GM18526 (cell line): ENCODE measurements at regions not wholly inside any gene's neighbourhood (a gene's known extent, or its start where the extent isn't known, plus 50 kb on each side); places are given as distances from the start of the nearest gene placed in this dataset.

ENCODE experiments used
- POLR2A ChIP-seq: IDR thresholded peaks from 3 replicates; pipeline ENCODE4 v1.6.1; 2011; ENCODE audit not compliant: insufficient read length; ENCODE audit errors: extremely low read depth

DNA sequence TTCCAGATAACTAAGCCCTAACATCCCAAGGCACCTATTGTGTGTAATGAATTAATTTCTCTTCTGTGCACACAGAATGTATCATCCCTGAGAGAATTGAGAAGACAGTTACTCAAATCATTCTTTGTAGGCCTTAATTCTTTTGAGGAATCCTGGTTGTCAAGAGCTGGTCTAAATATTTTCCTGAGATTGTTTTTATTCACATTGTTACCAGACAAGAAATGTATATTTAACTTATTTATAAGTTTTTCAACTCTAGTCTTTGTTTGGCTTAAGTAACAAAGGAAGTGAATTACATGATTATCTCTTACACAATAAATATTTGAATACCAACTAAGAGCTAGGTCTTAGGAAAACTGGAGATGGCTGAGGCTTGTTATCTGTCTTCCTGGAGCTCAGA, 169.4 kb downstream of the DACT1 start:
- TF ChIP-seq POLR2A = no peak

DNA sequence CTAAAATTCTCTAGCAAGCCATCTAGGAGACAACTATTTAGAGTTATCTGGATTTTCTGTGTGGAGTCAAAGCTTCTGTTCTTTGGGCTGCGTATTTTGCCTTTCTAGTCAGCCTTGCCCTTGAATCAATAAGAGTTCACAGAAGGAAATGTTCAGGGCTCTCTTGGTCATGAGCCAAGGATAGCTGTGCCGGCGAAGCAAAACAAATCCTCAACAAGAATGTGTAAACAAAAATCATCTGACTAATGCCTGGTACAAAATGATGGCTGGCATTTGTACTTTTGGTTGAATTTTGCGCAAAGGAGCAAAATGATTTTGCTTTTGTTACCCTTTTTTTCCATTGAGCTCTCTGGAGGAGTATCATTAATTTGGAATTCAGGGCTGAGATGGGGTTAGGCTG, 171.1 kb downstream of the DACT1 start:
- TF ChIP-seq POLR2A = no peak

DNA sequence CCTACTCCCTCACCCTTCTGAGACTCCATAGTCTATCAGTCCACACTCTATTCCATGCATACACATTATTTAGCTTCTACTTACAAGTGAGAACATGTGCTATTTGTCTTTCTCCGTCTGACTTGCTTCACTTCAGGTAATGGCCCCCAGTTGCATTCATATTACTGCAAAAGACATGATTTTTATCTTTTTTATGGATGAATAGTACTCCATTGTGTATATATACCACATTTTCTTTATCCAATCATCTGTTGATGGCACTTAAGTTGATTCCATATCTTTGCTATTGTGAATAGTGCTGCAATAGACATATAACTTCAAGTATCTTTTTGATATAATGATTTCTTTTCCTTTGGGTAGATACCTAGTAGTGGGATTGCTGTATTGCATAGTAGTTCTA, 171.8 kb downstream of the DACT1 start:
- TF ChIP-seq POLR2A = no peak

DNA sequence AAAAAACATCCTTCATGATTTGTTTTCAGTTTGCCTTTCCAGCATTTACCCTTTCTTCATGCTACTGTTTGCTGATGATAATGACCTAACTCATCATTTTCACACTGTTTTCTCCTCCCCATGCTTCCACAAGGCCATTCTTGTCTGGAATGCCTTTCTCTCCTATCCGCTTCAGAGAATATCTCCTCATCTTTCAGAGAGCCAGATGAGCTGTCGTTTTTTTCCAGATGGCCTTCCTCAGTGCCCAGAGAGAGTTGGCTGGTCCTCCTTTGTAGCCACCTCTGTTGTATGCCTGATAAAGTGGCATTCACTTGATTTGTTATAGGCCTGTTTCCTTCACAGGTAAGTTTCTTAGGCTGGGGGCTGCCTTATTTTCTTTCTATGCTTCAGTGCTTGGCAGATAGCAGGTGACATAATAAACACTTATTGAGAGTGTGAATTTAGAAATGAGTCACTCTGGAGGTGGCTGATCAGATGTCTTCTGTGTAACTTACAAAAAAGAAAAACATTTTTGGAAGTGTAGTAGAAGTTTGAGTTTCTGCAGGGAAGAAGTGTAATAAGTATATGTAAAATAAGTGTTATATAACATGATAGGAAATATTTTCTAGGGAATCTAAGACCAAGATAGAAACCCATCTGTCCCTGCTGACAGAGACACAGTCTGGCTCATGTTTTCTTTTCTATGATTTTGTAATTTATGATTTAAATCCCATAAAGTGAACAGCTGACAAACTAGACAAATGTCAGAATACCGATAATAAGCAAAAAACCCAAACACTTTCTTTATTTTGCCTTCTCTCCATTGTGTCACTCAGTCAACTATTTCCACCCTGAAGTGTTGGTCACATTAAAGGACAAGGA, 174.5 kb downstream of the DACT1 start:
- no peak for TF ChIP-seq POLR2A

DNA sequence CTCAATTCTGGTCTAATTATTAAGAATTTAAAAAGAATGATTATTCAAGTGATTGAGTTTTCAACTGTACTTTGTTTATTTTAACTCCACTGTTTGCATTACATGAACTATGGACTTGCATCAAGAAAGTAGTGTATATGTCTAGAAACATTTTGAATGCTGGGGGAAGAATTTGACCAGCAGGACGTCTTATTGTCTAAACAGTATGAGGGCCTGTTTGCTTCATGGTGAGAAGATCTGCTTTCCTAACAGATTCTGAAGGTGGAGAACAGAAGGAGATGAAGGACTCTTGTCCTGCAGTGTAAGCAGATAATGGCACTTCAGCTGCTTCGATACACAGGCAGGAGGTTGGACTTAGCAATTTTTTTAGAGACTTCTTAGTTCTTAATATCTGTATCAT, 176.0 kb downstream of the DACT1 start:
- TF ChIP-seq POLR2A = no peak

DNA sequence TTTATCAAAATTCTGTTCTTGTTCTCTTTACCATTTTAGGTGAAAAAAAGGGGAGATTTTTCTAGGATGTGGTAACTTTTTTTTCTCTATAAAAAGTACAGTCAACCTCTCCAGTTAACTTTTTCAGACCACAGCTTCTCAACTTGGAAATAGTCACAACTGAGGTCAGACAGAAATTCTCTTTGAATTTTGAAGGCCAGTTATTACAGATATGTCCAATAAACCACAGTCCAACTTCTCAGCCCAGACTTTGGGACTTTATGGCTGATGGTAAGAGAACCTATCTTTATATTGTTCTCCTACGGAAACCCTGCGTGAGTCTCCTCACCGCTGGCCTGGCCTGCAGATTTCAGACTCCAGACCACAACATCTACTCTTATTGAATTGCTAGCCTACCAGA, 176.7 kb downstream of the DACT1 start:
- no peak for TF ChIP-seq POLR2A

DNA sequence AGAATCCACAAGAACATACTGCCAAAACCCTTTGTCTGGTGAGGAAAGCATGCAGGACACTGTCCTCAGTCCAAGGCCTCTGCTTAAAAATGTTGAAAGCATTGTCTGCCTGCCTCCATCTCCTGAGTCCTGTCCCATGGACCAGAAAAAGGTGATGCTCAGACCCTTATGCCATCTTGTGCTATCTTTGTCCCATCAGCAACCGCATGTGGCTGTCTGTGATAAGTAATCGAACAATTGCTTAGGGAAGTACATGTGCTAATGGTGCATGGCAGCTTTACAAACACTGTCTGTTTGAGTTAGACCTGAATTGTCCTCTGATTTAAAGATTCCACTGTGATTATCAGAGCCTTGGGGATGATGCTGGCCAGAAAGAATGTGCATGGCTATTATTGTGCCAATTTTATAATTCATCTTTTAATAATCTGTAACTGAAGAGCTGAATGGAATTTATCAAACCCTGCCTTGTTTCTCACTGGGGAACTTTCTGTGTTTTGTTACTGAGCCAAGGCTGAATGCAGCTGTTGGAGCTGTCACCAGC, 177.5 kb downstream of the DACT1 start:
- TF ChIP-seq POLR2A = no peak

DNA sequence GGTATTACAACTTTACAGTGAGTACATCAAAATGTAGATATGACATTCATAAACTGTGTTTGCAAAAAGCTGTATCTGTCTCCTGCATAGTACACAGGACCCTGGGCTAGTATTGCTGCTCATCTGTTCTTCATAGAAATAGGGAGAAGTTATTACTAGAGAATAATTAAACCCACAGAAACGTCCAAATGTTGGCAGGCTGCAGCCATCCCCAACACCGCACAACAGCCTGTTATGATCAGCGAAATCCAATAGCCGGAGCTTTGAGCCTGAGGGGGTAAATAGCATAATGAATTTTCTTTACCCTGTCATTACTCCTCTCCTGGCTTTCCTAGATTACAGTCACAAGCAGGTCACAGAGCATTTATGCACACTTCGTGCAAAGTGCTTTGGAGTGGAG, 178.0 kb downstream of the DACT1 start:
- no peak for TF ChIP-seq POLR2A

DNA sequence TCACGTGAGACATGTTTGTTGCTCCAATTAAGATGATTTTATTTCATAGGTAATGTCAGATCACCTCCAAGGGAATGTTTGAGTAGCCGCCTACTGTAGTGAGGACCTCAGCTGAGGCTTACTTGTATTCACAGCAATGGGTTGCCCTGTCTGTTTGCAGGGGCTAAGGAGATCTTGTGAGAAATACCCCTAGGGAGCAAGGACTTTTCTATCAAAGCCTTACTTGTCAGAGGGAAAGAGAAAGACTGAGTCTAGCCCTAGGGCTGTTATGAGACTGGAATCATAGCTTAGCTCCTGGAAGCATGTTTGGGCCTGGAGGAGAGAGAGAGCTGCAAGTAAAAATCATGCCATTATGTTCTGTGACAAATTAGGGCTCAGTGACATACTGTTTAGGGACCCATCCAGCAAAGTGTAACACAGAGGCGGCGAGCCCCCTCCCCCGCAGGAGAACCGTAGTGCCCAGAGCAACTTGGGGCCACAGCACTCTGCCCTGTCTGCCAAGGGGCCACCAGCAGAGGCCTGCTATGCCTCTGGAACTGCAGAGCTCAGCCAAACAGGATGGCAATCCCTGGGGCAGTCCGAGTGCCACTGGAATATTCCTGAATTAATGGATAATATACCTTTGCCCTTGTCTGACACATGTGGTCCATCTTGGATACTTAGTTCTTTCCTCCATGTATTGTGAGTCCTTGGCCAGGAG, 178.8 kb downstream of the DACT1 start:
- no peak for TF ChIP-seq POLR2A

DNA sequence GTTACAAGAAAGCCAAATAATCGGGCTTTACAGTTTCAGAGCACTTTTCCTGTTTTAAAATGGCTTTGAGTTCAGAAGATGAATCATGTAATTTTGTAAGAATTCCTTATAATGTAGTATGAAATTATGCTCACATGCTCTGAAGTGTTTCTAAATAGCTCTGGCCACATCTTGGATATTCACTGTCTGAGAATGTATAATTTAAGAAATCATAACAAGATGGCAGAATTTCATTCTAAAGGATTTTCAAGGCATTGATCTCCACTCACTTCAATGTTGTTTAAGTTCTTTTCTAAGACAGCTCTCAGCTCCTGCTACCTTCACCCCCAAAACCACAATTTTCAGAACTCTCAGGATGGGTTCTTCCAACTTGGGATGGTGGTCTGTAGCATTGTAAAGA, 180.1 kb downstream of the DACT1 start:
- no peak for TF ChIP-seq POLR2A

DNA sequence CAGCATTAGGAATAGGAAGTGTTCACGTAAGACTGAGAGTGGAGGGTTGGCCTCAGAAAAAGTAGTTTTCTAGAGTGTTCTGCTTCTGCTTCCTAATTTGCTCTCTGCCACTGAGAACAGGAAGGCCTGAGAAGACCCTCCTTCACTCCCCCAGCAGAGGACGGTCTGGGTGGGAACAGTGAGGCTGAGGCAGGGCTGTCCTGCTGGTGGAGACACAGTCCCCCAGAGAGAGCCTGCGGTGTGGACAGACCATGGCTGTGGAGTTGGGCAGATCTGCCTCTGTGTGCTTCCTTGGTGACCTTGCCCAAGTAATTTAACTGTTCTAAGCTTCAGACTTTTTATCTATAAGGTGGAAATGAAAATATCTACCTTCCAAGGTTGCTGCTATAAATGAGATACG, 182.3 kb downstream of the DACT1 start:
- TF ChIP-seq POLR2A = no peak

DNA sequence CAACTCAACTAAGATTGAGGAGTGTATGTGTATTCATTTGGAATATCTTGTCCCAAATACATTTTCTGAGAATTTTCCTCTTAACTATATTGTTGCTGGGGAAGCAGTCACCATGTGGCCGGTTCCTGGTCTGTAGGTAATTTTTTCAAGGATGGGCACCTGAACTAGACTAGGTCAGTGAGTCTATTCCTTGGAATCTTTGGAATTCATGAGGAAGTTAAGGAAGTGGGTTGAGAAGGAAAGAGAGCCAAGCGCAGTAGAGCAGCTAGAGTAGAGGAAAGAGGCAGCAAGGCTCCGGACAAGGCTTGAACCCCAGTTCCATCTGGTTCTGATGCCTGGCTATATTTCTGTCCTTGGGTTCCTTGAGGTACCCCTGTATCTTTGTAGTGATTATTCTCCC, 183.7 kb downstream of the DACT1 start:
- no peak for TF ChIP-seq POLR2A

DNA sequence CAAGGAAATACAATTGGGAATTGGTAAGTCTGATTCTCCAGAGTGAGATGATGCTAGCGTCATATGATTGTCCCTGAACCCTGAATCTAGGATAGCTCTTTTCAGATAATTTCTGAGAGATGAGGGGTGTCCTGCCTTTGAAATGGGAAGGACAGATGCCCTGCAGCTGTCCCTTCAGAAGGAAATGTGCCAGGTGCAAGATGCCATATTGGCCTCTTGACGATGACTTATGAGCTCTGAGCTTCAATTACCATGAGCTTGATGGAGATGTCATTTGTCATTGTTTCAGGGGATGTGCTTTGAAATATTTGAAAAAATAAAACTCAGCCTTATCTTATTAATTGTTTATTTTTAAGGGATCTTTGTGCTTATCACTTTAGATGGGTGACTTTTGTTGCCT, 185.1 kb downstream of the DACT1 start:
- TF ChIP-seq POLR2A = no peak

DNA sequence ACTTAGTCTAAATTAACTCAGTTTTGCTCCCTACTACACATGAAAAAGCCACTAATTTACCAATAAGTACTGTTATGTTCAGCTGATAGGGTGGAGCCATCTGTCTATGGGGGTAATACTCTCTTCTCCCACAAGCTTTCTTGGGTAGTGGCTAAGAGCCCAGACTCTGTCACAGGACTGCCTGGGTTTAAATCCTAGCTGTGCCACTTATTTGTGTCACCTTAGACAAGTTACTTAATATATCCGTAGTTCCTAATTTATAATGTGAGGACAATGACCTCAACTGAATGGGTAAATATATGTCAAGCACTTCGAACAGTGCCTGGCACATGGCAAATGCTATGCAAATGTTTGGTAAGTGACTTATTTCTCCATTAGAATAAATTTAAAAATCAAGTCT, 185.6 kb downstream of the DACT1 start:
- TF ChIP-seq POLR2A = no peak

DNA sequence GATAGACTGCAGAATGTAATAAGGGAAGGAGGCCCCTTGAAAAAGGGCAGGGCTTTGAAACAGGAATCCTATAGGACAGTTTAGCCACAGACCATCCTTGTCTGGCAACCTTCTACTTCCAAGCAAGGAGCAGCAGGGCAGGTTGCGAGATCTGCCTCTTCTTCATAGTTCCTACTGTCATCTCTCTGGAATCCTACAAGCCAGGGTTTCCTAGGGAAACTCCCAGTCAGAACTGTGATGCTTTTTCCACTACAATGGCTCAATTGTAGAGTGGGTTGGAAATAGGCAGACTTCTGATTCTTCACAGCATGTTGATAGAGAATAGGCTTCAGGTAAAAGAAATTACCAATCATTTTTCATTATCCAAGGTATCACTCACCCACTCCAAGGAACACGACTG, 186.3 kb downstream of the DACT1 start:
- no peak for TF ChIP-seq POLR2A

DNA sequence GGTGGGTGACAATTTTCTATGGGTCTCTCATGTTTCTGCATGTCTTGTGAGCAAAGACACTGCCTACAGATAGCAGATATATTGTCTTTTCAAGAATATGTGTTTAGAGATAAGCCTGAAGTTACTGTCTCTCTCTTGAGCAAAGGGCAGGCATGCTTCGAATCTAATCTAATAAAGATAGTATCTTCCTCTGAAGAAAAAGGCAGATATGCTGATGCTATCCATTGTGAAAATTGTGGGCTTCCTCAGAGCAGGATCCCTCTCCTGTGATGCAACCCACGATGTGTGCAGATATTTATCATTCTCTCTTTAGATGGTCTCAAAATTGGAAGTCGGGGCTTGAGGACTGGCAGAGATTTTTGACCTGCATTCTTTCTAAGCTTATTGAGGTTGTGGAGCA, 187.0 kb downstream of the DACT1 start:
- TF ChIP-seq POLR2A = no peak

DNA sequence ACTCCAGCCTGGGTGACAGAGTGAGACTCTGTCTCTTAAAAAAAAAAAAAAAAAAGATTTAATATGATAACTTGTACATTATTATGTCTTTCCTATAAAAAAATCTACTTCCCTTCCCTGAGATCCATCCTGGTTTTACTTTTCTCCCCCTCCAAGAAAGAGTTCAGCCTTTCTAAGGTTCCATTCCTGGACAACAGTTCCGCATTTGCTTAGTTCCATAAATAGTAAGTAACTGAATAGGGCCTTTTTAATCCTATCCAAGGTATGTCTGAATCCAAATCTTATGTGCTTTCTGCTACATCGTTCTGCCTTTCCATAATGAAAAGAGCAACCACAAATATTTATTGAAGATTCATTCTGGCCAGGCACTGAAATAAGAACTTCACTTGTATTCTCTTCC, 187.8 kb downstream of the DACT1 start:
- TF ChIP-seq POLR2A = no peak
